Astrocyte (in vitro differentiated cells and primary cell): ENCODE measurements at regions not wholly inside any gene's neighbourhood (a gene's known extent, or its start where the extent isn't known, plus 50 kb on each side); places are given as distances from the start of the nearest gene placed in this dataset.

Experiments used
- CTCF ChIP-seq: IDR thresholded peaks from 2 replicates; pipeline ENCODE4 v1.5.1; 2011; ENCODE audit warnings: low read depth, mild to moderate bottlenecking, inconsistent platforms, low read length, moderate library complexity; ENCODE audit not compliant: insufficient read depth
- EZH2 ChIP-seq: IDR thresholded peaks from 2 replicates; pipeline ENCODE4 v1.6.1; 2012; ENCODE audit warnings: mild to moderate bottlenecking, low read length, inconsistent platforms; ENCODE audit not compliant: insufficient read depth

DNA sequence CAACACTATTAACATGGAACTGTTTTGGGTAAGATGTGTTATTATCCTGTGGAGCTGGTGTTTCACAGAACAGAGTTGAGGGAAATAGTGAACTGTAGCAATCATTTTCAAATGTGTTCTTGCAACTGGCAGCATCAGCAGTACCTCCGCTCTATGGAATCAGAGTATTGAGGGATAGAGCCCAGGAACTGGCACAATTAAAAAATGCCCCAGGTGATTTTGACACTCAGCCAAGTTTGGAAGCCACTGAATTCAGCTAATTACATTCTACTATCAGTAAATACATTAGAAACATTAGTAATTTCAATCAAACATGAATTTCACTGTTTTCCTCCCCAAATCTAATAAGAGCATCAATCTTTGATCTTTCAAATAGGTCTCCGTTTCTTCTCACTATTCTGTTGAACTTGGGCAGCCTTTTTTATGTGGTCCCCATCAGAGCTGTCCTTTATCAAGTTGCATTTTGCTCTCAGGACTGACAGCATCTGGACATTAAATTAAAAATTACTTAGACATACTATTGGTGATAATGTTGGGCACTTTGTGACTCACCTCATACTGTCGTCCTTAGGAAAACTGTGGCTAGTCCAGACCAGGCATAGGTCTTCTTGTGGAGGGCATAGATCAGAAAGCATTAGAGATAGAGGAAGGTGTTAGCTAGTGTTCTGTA is 251.5 kb downstream of the DHX35 start:
- TF ChIP-seq CTCF (no peak), EZH2 (no peak)
